Stomach (tissue), 4 donors: ENCODE measurements at regions not wholly inside any gene's neighbourhood (a gene's known extent, or its start where the extent isn't known, plus 50 kb on each side); places are given as distances from the start of the nearest gene placed in this dataset.

ENCODE experiments used
- CTCF ChIP-seq, 7 experiments: fragments of 450-650 bp in 4 of 7; fragments of 200-600 bp in 3 of 7; sonication (generic) in 3 of 7; IDR thresholded peaks; one replicate each; pipeline ENCODE4 v1.5.1; 2016 to 2019; ENCODE audit warnings: antibody characterized with exemption in 7 of 7, control low read depth in 2 of 7, mild to moderate bottlenecking in 1 of 7
- EP300 ChIP-seq: sonication (generic); formaldehyde crosslinking; IDR thresholded peaks from one replicate; pipeline ENCODE4 v1.6.1; 2017; ENCODE audit warnings: antibody characterized with exemption
- POLR2A ChIP-seq, 4 donors: fragments of 450-650 bp; IDR thresholded peaks; one replicate each; pipeline ENCODE4 v1.6.1; 2016; ENCODE audit warnings: antibody characterized with exemption in 4 of 4, control low read depth in 2 of 4, mild to moderate bottlenecking in 1 of 4, moderate library complexity in 1 of 4

- no peak for TF ChIP-seq POLR2A (IDR thresholded peaks at IDR 0.05)
- no peak for TF ChIP-seq CTCF (IDR thresholded peaks at IDR 0.05)
- no peak for TF ChIP-seq EP300
These were observed 158.2 kb downstream of the SPTSSA start for GRCh38 chr14:34303811-34304210.
